ENCODE measurements at regions not wholly inside any gene's neighbourhood (a gene's known extent, or its start where the extent isn't known, plus 50 kb on each side); places are given as distances from the start of the nearest gene placed in this dataset.

DNA sequence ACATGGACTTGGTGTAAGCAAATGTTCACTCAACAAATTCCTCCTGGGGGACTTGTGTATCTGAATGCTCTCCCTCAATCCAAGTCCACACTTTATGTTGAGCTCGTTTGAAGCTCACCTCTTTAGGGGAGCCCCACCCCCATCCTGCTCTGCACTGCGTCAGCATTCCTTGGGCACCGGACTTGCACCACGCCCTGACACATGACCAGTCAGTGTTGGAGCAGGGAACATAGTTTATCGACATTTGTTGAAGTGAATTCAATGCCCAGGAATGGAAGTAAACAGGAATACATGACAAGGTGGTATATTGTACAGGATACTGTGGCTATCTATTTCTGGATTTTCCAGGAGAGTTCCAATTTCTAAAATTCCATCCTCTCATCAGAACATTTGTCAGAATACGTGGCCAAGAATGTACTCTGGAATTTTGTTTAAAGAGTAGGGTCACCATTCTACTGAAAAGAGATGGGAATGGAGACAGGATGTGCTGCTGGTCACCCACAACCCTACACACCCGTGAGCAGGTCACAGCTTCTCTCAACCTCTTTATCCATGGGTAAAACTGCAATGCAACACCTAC, 60.0 kb upstream of the LNX1 start:
- intact Hi-C loops (cut with DNase I; ENCODE audit: low total_unique reads): no loop called here
- peak; percentile 49 to 91 for DNase-seq (ENCODE audit: low spot score in 2 of 2)
- no peak overlapping the region for H3K4me3 ChIP-seq (ENCODE audit: low read depth, poor library complexity, severe bottlenecking)
- 42% methylated on average over 7 of the region's 7 CpGs for WGBS, 2 donors
- TF ChIP-seq, protein P1, sequence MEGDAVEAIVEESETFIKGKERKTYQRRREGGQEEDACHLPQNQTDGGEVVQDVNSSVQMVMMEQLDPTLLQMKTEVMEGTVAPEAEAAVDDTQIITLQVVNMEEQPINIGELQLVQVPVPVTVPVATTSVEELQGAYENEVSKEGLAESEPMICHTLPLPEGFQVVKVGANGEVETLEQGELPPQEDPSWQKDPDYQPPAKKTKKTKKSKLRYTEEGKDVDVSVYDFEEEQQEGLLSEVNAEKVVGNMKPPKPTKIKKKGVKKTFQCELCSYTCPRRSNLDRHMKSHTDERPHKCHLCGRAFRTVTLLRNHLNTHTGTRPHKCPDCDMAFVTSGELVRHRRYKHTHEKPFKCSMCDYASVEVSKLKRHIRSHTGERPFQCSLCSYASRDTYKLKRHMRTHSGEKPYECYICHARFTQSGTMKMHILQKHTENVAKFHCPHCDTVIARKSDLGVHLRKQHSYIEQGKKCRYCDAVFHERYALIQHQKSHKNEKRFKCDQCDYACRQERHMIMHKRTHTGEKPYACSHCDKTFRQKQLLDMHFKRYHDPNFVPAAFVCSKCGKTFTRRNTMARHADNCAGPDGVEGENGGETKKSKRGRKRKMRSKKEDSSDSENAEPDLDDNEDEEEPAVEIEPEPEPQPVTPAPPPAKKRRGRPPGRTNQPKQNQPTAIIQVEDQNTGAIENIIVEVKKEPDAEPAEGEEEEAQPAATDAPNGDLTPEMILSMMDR (IDR thresholded peaks at IDR 0.05): no peak
- TF ChIP-seq POLR2A (IDR thresholded peaks at IDR 0.05): no peak

DNA sequence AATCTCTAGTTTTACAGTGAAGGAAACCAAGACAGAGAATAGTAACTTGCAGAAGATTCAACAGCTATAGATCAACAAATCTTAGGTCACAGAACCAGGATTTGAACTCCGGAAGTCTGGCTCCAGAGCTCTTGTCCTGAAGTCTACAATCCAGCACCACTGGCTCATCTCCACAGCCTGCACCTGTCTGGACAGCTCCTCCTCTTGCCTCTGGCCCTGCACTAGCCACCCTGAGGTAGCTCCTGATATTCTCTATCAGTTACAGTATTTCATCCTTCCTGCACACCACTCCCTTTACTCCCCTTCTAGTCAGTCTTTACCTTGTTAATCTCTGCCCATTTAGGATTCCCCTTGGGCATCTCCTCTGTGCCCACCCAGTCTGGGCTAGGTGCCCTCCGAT, 58.1 kb upstream of the LNX1 start:
- intact Hi-C loops (cut with DNase I; ENCODE audit: low total_unique reads): no loop called here
- no peak overlapping the region for H3K4me3 ChIP-seq (ENCODE audit: low read depth, poor library complexity, severe bottlenecking)
- TF ChIP-seq, protein P1 (IDR thresholded peaks at IDR 0.05): no peak
- TF ChIP-seq POLR2A (IDR thresholded peaks at IDR 0.05): no peak
- WGBS, 2 donors: 66 to 69% methylated on average over 2 of the region's 2 CpGs
- DNase-seq (ENCODE audit: low spot score in 2 of 2): no peak

DNA sequence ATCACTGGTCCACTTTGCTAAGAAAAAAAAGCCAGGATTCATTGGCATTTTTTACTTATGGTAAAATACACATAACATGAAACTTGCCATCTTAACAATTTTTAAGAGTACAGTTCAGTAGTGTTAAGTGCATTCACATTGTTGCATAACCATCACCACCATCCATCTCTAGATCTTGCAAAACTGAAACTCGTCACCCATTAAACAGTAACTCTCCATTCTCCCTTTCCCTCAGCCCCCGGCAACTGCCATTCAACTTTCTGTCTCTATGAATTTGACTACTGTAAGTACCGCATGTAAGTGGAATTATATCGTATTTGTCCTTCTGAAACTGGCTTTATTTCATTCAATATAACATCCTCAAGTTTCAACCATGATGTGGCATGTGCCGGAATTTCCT, 56.3 kb upstream of the LNX1 start:
- TF ChIP-seq, protein P1 (IDR thresholded peaks at IDR 0.05): no peak
- no peak for TF ChIP-seq POLR2A (IDR thresholded peaks at IDR 0.05)

DNA sequence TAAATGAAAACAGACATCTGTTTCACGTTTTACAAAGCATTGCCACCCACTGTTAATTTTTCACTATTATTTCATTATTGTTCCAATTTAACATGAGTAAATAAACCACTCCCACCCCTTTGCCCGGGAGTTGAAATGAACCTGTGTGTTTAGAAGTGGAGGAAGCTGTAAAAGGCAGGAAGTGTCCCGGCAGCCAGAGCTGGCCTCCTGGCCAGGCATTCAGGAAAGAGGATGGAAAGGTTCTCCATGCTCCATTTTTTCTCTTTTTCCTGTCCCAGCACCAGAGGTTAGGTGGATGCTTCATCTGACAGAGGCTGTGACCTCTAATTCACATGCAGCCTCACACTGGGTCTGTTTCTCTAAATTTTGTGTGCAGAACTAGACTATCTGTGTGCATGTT, 55.5 kb upstream of the LNX1 start:
- no peak overlapping the region for H3K4me3 ChIP-seq (ENCODE audit: low read depth, poor library complexity, severe bottlenecking)
- no peak for DNase-seq (ENCODE audit: low spot score in 2 of 2)
- TF ChIP-seq, protein P1 (IDR thresholded peaks at IDR 0.05): no peak
- no peak for TF ChIP-seq POLR2A (IDR thresholded peaks at IDR 0.05)
- 37 to 42% methylated on average over 3 of the region's 3 CpGs for WGBS, 2 donors
- intact Hi-C loops (cut with DNase I; ENCODE audit: low total_unique reads): no loop called here

More for the DNA sequence above, 56.3 kb upstream of the LNX1 start:
- H3K4me3 ChIP-seq (ENCODE audit: low read depth, poor library complexity, severe bottlenecking): no peak overlapping the region
- no peak for DNase-seq (ENCODE audit: low spot score in 2 of 2)
- intact Hi-C loops (cut with DNase I; ENCODE audit: low total_unique reads): no loop called here
- 87 to 94% methylated on average over 5 of the region's 5 CpGs for WGBS, 2 donors

DNA sequence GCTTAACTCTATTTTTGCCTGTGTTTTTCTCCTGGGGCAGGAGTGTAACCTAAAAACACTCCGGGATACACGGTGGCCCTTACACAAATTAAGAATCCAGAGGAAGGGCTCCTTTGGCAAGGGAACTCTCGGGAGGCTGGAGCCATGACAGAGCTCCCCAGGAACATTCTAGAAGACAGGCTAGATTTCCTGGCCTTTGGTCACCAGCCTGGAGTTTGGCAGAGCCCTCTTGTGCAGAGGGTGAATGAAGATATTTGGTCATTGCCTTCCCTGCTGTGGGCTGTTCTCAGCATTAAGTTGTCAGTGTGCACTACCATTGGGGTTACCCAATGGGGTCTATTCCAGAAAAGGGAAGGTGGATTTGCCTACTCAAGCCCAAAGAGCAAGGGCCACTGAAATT, 53.8 kb upstream of the LNX1 start:
- no peak for DNase-seq (ENCODE audit: low spot score in 2 of 2)
- intact Hi-C loops (cut with DNase I; ENCODE audit: low total_unique reads): no loop called here
- 38 to 68% methylated on average over 3 of the region's 3 CpGs for WGBS, 2 donors
- TF ChIP-seq POLR2A (IDR thresholded peaks at IDR 0.05): no peak
- TF ChIP-seq, protein P1 (IDR thresholded peaks at IDR 0.05): no peak
- H3K4me3 ChIP-seq (ENCODE audit: low read depth, poor library complexity, severe bottlenecking): no peak overlapping the region

DNA sequence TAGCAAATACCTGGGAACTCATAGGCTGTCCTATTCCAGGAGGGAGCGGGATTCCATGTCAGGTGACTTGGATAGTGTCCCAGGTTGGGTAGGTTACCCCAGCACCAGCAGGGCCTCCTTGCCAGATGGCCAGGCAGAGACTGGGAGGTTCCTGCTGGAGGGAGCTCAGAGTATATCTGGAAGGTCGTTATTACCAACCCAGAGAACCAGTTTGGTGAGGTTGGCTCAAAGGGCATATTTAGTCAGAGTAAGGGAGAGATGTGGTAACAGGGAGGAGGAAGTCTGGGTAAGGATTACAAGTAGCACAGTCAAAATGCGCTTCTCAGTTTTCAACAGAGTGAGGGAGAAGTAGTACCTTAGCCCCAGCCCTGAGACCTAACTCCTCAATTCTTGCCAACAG, 53.3 kb upstream of the LNX1 start:
- DNase-seq (ENCODE audit: low spot score in 2 of 2): peak in 1 of 2 donors; percentile 55
- WGBS, 2 donors: 44 to 48% methylated on average over 3 of the region's 3 CpGs
- H3K4me3 ChIP-seq (ENCODE audit: low read depth, poor library complexity, severe bottlenecking): no peak overlapping the region
- intact Hi-C loops (cut with DNase I; ENCODE audit: low total_unique reads): no loop called here
- no peak for TF ChIP-seq POLR2A (IDR thresholded peaks at IDR 0.05)
- TF ChIP-seq, protein P1 (IDR thresholded peaks at IDR 0.05): no peak

Data from lower leg skin (tissue), 4 donors.